ENCODE measurements at regions not wholly inside any gene's neighbourhood (a gene's known extent, or its start where the extent isn't known, plus 50 kb on each side); places are given as distances from the start of the nearest gene placed in this dataset.

- no peak for DNase-seq (ENCODE audit: low read depth in 3 of 3, low spot score in 1 of 3)
Measured at GRCh38 chr14:71725922-71726579, 206.2 kb upstream of the RGS6 start.

DNA sequence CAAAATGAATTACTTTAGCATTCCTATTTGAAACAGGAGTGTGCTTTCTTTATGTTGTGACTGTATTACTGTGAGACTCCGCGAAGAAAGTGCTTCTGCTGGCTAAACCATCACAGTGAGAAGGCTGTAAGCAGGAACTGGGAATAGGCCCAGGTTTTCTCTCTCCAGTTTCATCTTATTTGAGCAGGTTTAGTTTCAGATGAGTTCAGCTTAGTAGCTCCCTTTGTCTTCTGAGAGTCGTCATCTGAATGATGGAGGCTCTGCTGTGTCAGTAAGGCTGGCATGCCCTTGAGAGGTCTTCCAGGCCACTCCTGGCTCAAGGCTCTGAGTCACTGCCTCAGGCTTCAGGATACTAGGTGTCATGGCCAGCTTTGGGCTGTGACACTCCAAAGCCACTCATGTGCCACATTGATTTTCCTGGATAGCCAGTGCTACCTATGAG lies 205.6 kb upstream of the RGS6 start:
- DNase-seq (ENCODE audit: low read depth in 3 of 3, low spot score in 1 of 3): no peak

GRCh38 chr14:71728386-71728785 lies 203.8 kb upstream of the RGS6 start:
- no peak for DNase-seq (ENCODE audit: low read depth in 3 of 3, low spot score in 1 of 3)

DNA sequence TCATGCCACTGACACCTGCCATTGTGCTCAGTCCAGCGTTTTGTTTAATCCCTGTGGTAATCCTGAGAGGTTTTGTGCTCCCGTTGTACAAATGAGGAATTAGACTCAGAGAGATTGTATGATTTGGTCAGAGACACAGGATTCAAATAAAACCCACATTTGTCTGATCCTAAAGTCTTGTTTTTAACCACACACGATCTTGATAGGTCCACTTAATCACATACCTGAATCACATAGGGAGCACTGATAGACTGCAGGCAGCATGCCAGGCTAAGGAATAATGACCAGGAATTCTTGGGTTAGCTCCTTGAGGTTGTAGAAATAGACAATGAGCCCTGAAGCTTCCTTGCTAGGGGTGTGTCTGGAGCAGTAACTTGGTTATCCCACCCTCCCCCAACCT lies 202.6 kb upstream of the RGS6 start:
- no peak for DNase-seq (ENCODE audit: low read depth in 3 of 3, low spot score in 1 of 3)

DNA sequence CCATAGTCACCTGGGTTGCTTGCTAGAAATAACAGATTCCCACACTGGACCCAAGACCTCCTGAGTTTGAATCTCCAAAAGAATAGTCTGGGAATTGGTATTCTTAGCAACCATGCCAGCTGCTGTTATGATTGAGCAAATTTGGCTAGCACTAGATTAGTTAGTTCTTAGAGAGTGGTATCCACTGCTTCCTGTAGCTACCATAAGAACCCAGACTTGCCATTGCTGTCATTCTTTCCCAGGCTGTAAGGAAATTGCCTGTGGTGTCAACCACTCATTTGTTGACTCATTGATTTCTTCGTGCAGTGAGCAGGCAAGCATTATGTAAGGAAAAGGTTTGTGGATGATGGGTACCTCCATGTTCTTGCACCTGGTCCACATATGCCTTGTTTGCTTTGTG lies 201.8 kb upstream of the RGS6 start:
- DNase-seq (ENCODE audit: low read depth in 3 of 3, low spot score in 1 of 3): no peak

DNA sequence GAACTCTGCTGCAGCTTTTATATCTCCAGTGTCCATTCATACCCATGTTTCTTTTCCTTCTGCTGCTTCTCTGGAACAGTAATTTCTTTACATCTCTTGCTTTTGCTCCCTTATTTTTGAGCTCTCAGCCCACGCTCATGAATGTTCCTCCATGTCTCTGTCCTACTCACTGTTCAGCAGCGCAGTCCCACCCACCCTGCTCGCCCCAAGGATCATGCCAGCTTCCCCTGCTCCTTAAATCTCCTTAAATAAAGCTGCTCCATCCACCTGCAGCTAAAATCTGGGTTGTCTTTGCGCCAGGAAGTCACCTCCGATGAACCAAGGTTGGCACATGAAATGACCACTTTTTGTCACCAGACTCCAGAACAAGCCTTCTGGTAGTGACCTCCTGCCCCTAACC lies 201.1 kb upstream of the RGS6 start:
- DNase-seq (ENCODE audit: low read depth in 3 of 3, low spot score in 1 of 3): no peak

- DNase-seq (ENCODE audit: low read depth in 3 of 3, low spot score in 1 of 3): no peak
Measured at GRCh38 chr14:71733210-71733883, 198.9 kb upstream of the RGS6 start.

- DNase-seq (ENCODE audit: low read depth in 3 of 3, low spot score in 1 of 3): no peak
Measured at GRCh38 chr14:71734076-71734475, 198.2 kb upstream of the RGS6 start.

GRCh38 chr14:71734885-71735284 lies 197.3 kb upstream of the RGS6 start:
- DNase-seq (ENCODE audit: low read depth in 3 of 3, low spot score in 1 of 3): no peak

DNA sequence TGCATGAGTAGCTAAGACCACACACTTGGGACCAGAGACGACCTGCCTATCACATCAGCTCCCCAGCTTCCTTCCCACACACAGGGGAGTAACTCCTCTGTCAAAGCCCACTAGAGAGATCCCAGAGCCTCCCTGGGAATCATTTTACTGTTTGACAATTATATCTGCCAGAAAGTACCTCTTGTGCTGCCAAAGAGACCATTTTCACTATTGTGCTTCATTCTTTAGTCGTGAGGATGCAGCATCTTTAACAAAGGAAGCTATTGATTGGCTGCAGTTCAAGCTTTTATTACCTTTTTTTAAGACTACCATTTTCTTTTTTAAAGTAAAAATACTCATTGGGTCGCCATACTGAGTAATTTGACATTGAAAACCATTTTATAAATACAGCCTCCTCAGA lies 194.5 kb upstream of the RGS6 start:
- no peak for DNase-seq (ENCODE audit: low read depth in 3 of 3, low spot score in 1 of 3)

DNA sequence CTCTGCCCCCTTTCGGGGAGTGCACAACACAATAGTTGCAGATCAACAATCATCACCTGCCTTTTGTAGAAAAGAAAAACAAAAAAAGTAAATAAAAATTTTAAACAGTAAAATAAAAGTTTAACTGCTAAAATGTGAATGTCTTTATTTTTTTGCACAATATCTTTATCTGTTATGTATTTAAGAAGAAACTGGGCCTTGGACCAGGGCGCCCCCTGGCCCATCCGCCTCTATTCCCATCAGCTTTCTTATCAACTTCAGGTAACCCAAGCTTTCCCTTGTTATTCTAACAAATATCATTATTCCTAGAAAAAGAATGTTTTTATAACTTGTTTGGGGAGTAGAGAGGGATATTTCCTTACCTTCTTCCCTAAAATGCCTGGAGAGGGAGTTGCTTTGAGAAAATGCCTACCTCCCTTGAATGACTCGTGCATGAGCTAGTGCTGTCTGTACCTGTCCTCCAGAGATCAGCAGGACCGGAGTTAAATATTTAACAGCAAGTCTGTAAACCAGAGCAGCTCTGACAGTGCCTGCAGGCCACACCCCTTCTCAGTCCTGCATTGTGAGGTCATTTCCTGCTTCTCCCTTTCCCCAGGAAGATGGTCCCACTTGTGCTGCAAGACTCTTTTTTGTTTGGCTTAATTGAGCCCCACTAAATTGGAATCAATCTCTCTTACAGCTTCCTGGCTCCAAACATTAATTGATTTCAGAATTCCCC lies 192.8 kb upstream of the RGS6 start:
- no peak for DNase-seq (ENCODE audit: low read depth in 3 of 3, low spot score in 1 of 3)

DNA sequence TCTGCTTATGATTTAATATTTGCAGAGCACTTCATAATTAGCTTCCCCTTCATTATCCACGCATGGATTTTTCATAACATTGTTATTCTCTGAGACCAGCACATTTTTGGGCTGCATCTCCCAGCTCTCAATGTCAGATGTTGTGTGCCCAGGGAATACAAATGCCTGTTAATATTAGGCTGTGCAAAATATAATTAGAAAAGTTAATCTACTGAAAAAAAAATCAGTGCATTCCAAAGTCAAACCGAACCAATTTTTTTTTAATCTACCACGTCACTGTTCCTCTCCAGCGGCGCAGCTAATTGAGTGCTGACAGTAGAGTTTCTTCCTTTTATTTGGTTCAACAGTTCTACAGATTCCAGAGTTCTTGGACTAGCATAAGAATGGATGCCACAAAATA lies 191.0 kb upstream of the RGS6 start:
- no peak for DNase-seq (ENCODE audit: low read depth in 3 of 3, low spot score in 1 of 3)

DNA sequence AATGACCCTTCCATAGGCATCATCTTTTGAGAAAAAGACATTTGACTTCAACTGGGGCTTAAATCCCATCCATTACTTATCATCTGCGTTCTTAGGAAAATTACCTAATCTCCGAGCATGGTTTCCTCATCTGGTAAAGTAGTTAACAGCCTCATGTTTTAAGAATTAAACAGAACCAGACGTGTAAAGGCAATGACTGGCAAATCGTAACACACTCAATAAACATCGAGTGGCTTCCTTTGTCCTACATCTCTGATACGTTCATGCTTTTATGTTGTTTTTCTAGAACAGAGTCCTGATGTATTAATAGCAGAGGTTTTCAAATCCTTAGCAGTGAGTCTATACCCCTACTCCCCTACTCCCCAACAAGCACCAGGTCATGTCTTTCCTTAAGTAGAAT lies 189.7 kb upstream of the RGS6 start:
- DNase-seq (ENCODE audit: low read depth in 3 of 3, low spot score in 1 of 3): no peak

DNA sequence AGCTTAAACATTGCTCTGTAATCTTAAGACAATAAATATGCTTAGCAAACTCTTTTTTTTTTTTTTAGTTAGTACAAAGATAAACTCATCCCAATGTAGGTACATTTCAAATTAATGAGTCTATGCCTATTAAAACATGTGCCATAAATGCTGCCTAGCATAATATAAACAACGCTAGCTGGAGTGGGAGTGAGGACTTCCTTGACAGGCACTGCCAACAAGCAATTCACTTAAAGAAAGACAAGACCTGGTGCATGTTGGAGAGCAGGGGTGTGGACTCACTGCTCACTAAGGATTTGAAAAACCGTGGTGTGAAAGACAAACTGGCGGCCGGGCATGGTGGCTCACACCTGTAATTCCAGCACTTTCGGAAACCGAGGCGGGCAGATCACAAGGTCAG lies 187.2 kb upstream of the RGS6 start:
- no peak for DNase-seq (ENCODE audit: low read depth in 3 of 3, low spot score in 1 of 3)

GRCh38 chr14:71748196-71748595 lies 184.0 kb upstream of the RGS6 start:
- DNase-seq (ENCODE audit: low read depth in 3 of 3, low spot score in 1 of 3): no peak

- no peak for DNase-seq (ENCODE audit: low read depth in 3 of 3, low spot score in 1 of 3)
Measured at GRCh38 chr14:71749613-71750238, 182.5 kb upstream of the RGS6 start.

DNA sequence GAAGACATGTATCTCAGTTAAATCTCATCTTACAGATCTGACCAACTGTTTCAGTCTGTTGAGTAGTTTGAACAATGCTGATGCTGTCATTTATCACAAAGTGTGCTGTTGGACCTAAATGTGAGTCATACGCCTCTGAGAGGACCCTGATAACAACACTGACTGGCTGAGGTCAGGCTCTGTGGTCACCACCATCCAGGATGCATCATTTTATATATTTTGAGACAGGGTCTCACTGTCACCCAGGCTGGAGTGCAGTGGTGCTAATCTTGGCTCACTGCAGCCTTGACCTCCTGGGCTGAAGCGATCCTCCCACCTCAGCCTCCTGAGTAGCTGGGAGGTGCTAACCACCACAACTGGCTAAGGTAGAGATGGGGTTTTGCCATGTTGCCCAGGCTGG lies 181.0 kb upstream of the RGS6 start:
- DNase-seq (ENCODE audit: low read depth in 3 of 3, low spot score in 1 of 3): no peak

DNA sequence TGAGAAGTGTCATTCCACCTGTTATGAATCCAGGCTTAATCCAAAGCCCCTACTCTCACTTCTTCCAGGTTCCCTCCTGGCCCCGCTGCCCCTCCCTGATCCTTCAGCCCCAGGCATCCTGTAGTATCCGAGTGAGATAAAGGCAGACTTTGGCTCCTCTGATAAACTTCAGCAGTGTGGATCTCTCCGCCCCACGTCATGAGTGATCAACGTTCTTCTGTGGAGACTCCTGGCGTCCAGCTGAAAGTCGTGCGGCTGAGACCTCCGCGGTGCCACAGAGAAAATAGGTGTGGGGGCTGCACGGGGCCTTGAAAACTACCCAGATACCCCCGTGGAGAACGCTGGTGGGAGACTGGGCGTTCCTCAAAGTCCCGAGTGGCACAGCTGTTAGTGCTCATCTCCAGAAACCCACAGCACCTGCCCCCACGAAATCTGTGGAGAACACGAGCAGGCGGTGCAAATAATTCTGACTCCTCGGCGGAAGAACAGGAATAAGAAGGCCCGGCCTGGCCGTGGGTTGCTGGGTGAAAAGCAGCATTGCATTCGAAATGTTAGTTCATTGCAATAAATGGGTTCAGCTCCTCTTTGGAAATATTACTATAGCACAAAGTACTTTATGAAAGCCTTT lies 180.0 kb upstream of the RGS6 start:
- no peak for DNase-seq (ENCODE audit: low read depth in 3 of 3, low spot score in 1 of 3)

DNA sequence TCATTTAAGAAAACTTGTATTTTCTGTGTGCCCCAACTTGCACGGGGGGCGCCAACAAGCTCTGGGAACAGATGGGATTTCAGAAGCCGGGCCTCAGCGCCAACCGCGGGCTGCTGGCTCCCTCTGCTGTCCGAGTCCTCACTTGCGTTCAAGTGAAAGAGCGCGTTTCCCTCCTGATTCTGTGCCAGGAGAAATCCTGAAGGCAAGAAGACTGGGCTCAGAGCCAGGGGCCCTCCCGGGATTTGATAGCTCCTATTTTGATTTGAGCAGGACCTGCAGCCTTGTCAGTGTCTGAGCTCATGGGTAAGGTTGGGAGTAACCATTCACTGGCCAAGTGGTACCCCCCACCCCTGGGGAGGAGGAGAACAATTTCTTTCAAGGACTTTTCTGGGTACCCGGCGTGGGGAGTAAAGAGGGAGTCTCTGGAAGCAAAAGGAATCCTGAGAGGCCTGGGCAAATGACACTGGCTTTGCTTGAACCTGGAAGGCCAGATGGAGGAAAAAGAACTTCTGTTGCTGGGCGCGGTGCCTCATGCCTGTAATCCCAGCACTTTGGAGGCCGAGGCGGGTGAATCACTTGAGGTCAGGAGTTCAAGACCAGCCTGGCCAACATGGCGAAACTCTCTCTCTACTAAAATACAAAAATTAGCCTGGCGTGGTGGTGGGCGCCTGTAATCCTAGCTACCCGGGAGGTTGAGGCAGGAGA lies 179.0 kb upstream of the RGS6 start:
- peak; percentile 24 to 59 (median 40) for DNase-seq (ENCODE audit: low read depth in 3 of 3, low spot score in 1 of 3)

GRCh38 chr14:71753976-71754375 lies 178.3 kb upstream of the RGS6 start:
- no peak for DNase-seq (ENCODE audit: low read depth in 3 of 3, low spot score in 1 of 3)
